Liver (tissue), 3 donors: ENCODE measurements at regions not wholly inside any gene's neighbourhood (a gene's known extent, or its start where the extent isn't known, plus 50 kb on each side); places are given as distances from the start of the nearest gene placed in this dataset.

Source experiments
- ATF3 ChIP-seq: IDR thresholded peaks from 2 replicates; pipeline ENCODE4 v1.6.1; 2016; ENCODE audit warnings: antibody characterized with exemption
- EGR1 ChIP-seq, 2 donors: IDR thresholded peaks; 2 replicates each; pipeline ENCODE4 v1.6.1; 2016 to 2018; ENCODE audit warnings: antibody characterized with exemption in 2 of 2, low read depth in 2 of 2
- FOXA2 ChIP-seq: IDR thresholded peaks from 2 replicates; pipeline ENCODE4 v1.6.1; 2016; ENCODE audit warnings: antibody characterized with exemption
- GABPA ChIP-seq, 2 donors: IDR thresholded peaks in 1 of 2; conservative IDR thresholded peaks in 1 of 2; 2 replicates each; pipeline ENCODE4 v1.6.1; 2016; ENCODE audit warnings: antibody characterized with exemption in 2 of 2, mild to moderate bottlenecking in 1 of 2, moderate library complexity in 1 of 2
- HNF4G ChIP-seq: IDR thresholded peaks from 2 replicates; pipeline ENCODE4 v1.6.1; 2016; ENCODE audit warnings: antibody characterized with exemption
- JUND ChIP-seq, 2 donors: IDR thresholded peaks; 2 replicates each; pipeline ENCODE4 v1.6.1; 2016; ENCODE audit warnings: antibody characterized with exemption in 2 of 2
- RAD21 ChIP-seq, 2 donors: IDR thresholded peaks; 2 replicates each; pipeline ENCODE4 v1.6.1; 2016; ENCODE audit warnings: antibody characterized with exemption in 2 of 2, mild to moderate bottlenecking in 2 of 2
- SP1 ChIP-seq: IDR thresholded peaks from 2 replicates; pipeline ENCODE4 v1.6.1; 2018; ENCODE audit warnings: antibody characterized with exemption, mild to moderate bottlenecking
- TAF1 ChIP-seq: conservative IDR thresholded peaks from 2 replicates; pipeline ENCODE4 v1.6.1; 2016; ENCODE audit warnings: antibody characterized with exemption, mild to moderate bottlenecking
- YY1 ChIP-seq: IDR thresholded peaks from 2 replicates; pipeline ENCODE4 v1.6.1; 2016; ENCODE audit warnings: antibody characterized with exemption, mild to moderate bottlenecking
- TF ChIP-seq, protein P1 (sequence below): IDR thresholded peaks from 2 replicates; pipeline ENCODE4 v1.6.1; 2016; ENCODE audit warnings: antibody characterized with exemption, mild to moderate bottlenecking
- TF ChIP-seq, protein P2 (sequence below): fragments of 150-350 bp; IDR thresholded peaks from 2 replicates; pipeline ENCODE4 v1.5.1; 2017; ENCODE audit warnings: improper control_type of control experiment, low read depth, low read length; ENCODE audit not compliant: missing input control
- TF ChIP-seq, protein P3 (sequence below): IDR thresholded peaks from 2 replicates; pipeline ENCODE4 v1.6.1; 2016; ENCODE audit warnings: antibody characterized with exemption
- donor health status: healthy.
- donor health status: healthy.

- TF ChIP-seq GABPA (IDR thresholded peaks at IDR 0.05 in 1 of 2, conservative IDR thresholded peaks at IDR 0.05 in 1 of 2) (no peak), TAF1 (no peak), ATF3 (no peak), EGR1 (IDR thresholded peaks at IDR 0.05; ENCODE audit: low read depth in 2 of 2) (no peak), HNF4G (no peak), JUND (IDR thresholded peaks at IDR 0.05) (no peak), RAD21 (IDR thresholded peaks at IDR 0.05) (no peak), SP1 (no peak), FOXA2 (no peak), YY1 (no peak)
- TF ChIP-seq, protein P1, sequence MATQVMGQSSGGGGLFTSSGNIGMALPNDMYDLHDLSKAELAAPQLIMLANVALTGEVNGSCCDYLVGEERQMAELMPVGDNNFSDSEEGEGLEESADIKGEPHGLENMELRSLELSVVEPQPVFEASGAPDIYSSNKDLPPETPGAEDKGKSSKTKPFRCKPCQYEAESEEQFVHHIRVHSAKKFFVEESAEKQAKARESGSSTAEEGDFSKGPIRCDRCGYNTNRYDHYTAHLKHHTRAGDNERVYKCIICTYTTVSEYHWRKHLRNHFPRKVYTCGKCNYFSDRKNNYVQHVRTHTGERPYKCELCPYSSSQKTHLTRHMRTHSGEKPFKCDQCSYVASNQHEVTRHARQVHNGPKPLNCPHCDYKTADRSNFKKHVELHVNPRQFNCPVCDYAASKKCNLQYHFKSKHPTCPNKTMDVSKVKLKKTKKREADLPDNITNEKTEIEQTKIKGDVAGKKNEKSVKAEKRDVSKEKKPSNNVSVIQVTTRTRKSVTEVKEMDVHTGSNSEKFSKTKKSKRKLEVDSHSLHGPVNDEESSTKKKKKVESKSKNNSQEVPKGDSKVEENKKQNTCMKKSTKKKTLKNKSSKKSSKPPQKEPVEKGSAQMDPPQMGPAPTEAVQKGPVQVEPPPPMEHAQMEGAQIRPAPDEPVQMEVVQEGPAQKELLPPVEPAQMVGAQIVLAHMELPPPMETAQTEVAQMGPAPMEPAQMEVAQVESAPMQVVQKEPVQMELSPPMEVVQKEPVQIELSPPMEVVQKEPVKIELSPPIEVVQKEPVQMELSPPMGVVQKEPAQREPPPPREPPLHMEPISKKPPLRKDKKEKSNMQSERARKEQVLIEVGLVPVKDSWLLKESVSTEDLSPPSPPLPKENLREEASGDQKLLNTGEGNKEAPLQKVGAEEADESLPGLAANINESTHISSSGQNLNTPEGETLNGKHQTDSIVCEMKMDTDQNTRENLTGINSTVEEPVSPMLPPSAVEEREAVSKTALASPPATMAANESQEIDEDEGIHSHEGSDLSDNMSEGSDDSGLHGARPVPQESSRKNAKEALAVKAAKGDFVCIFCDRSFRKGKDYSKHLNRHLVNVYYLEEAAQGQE: no peak
- TF ChIP-seq, protein P2, sequence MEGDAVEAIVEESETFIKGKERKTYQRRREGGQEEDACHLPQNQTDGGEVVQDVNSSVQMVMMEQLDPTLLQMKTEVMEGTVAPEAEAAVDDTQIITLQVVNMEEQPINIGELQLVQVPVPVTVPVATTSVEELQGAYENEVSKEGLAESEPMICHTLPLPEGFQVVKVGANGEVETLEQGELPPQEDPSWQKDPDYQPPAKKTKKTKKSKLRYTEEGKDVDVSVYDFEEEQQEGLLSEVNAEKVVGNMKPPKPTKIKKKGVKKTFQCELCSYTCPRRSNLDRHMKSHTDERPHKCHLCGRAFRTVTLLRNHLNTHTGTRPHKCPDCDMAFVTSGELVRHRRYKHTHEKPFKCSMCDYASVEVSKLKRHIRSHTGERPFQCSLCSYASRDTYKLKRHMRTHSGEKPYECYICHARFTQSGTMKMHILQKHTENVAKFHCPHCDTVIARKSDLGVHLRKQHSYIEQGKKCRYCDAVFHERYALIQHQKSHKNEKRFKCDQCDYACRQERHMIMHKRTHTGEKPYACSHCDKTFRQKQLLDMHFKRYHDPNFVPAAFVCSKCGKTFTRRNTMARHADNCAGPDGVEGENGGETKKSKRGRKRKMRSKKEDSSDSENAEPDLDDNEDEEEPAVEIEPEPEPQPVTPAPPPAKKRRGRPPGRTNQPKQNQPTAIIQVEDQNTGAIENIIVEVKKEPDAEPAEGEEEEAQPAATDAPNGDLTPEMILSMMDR: no peak
- TF ChIP-seq, protein P3, sequence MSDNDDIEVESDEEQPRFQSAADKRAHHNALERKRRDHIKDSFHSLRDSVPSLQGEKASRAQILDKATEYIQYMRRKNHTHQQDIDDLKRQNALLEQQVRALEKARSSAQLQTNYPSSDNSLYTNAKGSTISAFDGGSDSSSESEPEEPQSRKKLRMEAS: no peak
Observed at GRCh38 chr1:56063461-56063860, 515.9 kb downstream of the PLPP3 start.
